H1 (cell line): ENCODE measurements at regions not wholly inside any gene's neighbourhood (a gene's known extent, or its start where the extent isn't known, plus 50 kb on each side); places are given as distances from the start of the nearest gene placed in this dataset.

Source experiments
- CTCF ChIA-PET: fragments of 300-600 bp; sonication (Branson Sonifier 250); formaldehyde crosslinking; loops from one replicate; lab custom pipeline; 2021; ENCODE audit not compliant: partially characterized antibody; lab: Charles Lee
- POLR2A ChIA-PET: fragments of 300-600 bp; sonication (Branson Sonifier 250); formaldehyde crosslinking; loops from one replicate; lab custom pipeline; 2021; ENCODE audit warnings: inconsistent platforms; ENCODE audit not compliant: partially characterized antibody; lab: Charles Lee
- DNase-seq, 2 experiments: peaks; one replicate each; pipeline versions ENCODE4 v3.0.0 to v3.0.0-alpha.2; 2010 to 2022; ENCODE audit warnings: low spot score in 2 of 2, low read depth in 1 of 2, mixed read lengths in 1 of 2
- FAIRE-seq: peaks from 2 replicates; lab custom pipeline; 2011; peaks lifted over from hg19 to GRCh38; lab: Jason Lieb, UNC
- H2AFZ ChIP-seq: 2 replicates; pipeline ENCODE4 v1.8.1; 2012; ENCODE audit warnings: low read length, inconsistent platforms
- H2AK5ac ChIP-seq: 2 replicates; pipeline ENCODE4 v1.6.1; 2013; ENCODE audit warnings: low read depth, low read length
- H2BK120ac ChIP-seq: replicated peaks from 2 replicates; pipeline ENCODE3; 2013; ENCODE audit warnings: low read depth, low read length, inconsistent platforms
- H2BK12ac ChIP-seq: 2 replicates; pipeline ENCODE4 v1.6.1; 2013; ENCODE audit warnings: low read depth, low read length
- H2BK15ac ChIP-seq: 2 replicates; pipeline ENCODE4 v1.6.1; 2013; ENCODE audit warnings: low read length
- H2BK20ac ChIP-seq: 2 replicates; pipeline ENCODE4 v1.6.1; 2013; ENCODE audit warnings: low read length
- H2BK5ac ChIP-seq: 2 replicates; pipeline ENCODE4 v1.6.1; 2013; ENCODE audit warnings: low read depth, low read length
- H3K14ac ChIP-seq: 2 replicates; pipeline ENCODE4 v1.6.1; 2013; ENCODE audit warnings: inconsistent platforms; ENCODE audit not compliant: insufficient read length
- H3K18ac ChIP-seq: 2 replicates; pipeline ENCODE4 v1.6.1; 2013; ENCODE audit warnings: low read length; ENCODE audit errors: extremely low read depth
- H3K23ac ChIP-seq: 2 replicates; pipeline ENCODE4 v1.6.1; 2013; ENCODE audit warnings: inconsistent platforms; ENCODE audit not compliant: insufficient read length
- H3K23me2 ChIP-seq: 2 replicates; pipeline ENCODE4 v1.6.1; 2013; ENCODE audit warnings: low read depth, low read length
- H3K27ac ChIP-seq: 2 replicates; pipeline ENCODE4 v1.6.1; 2011; ENCODE audit warnings: low read depth, low read length, inconsistent platforms
- H3K27me3 ChIP-seq, 4 experiments: replicated peaks in 1 of 4; 1 replicate in 1 of 4; 2 replicates in 3 of 4; pipeline versions ENCODE4 v1.6.1 to v1.8.1; 2011 to 2013; ENCODE audit warnings: low read length in 3 of 4, mild to moderate bottlenecking in 3 of 4, inconsistent platforms in 2 of 4, mixed read lengths in 2 of 4, moderate library complexity in 1 of 4; ENCODE audit not compliant: control insufficient read depth in 3 of 4, insufficient read depth in 3 of 4; ENCODE audit errors: extremely low read depth in 1 of 4
- H3K36me3 ChIP-seq, 4 experiments: 2 replicates each; pipeline versions ENCODE4 v1.6.1 to v1.8.1; 2011 to 2013; ENCODE audit warnings: mild to moderate bottlenecking in 4 of 4, low read length in 3 of 4, moderate library complexity in 2 of 4, control low read depth in 1 of 4, inconsistent platforms in 1 of 4; ENCODE audit not compliant: insufficient read depth in 4 of 4, control insufficient read depth in 2 of 4
- H3K4ac ChIP-seq: replicated peaks from 2 replicates; pipeline ENCODE3; 2013; ENCODE audit warnings: low read length, low read depth, mixed read lengths, inconsistent platforms; ENCODE audit not compliant: insufficient read length
- H3K4me1 ChIP-seq, 4 experiments: replicated peaks in 1 of 4; 1 replicate in 1 of 4; 2 replicates in 3 of 4; pipeline versions ENCODE4 v1.6.1 to v1.8.1; 2011 to 2013; ENCODE audit warnings: low read length in 3 of 4, inconsistent platforms in 2 of 4, mixed read lengths in 1 of 4; ENCODE audit not compliant: insufficient read depth in 4 of 4, control insufficient read depth in 3 of 4
- H3K4me2 ChIP-seq, 2 experiments: 2 replicates each; pipeline versions ENCODE4 v1.6.1 to v1.8.1; 2011 to 2013; ENCODE audit warnings: low read depth in 2 of 2, low read length in 2 of 2, control low read depth in 1 of 2, inconsistent platforms in 1 of 2, mild to moderate bottlenecking in 1 of 2; ENCODE audit not compliant: insufficient read depth in 1 of 2
- H3K4me3 ChIP-seq, 4 experiments: fragments of 200-600, 300-600 bp in 1 of 4; sonication (generic), shearing (Covaris generic), sonication (Bioruptor Twin) in 1 of 4; 2 replicates each; pipeline versions ENCODE4 v1.5.1 to v1.8.1; 2011 to 2016; ENCODE audit warnings: low read length in 4 of 4, low read depth in 3 of 4, control low read depth in 2 of 4, inconsistent platforms in 2 of 4, mild to moderate bottlenecking in 2 of 4, mixed read lengths in 1 of 4, moderate library complexity in 1 of 4; ENCODE audit not compliant: insufficient read depth in 2 of 4; ENCODE audit errors: extremely low read depth in 1 of 4
- H3K56ac ChIP-seq: replicated peaks from 2 replicates; pipeline ENCODE3; 2013; ENCODE audit warnings: low read depth, mild to moderate bottlenecking, mixed read lengths, low read length, inconsistent platforms; ENCODE audit not compliant: insufficient read length
- H3K79me1 ChIP-seq: 2 replicates; pipeline ENCODE4 v1.6.1; 2013; ENCODE audit warnings: low read depth, low read length, control low read depth
- H3K79me2 ChIP-seq, 2 experiments: 2 replicates each; pipeline versions ENCODE4 v1.6.1 to v1.8.1; 2012 to 2013; ENCODE audit warnings: low read length in 2 of 2, mild to moderate bottlenecking in 2 of 2, inconsistent platforms in 1 of 2; ENCODE audit not compliant: insufficient read depth in 2 of 2, control insufficient read depth in 1 of 2
- H3K9ac ChIP-seq, 4 experiments: replicated peaks in 1 of 4; 1 replicate in 1 of 4; 2 replicates in 3 of 4; pipeline versions ENCODE4 v1.6.1 to v1.8.1; 2011 to 2013; ENCODE audit warnings: low read depth in 3 of 4, low read length in 3 of 4, control low read depth in 2 of 4, mild to moderate bottlenecking in 2 of 4, moderate library complexity in 2 of 4, inconsistent platforms in 1 of 4; ENCODE audit errors: extremely low read depth in 1 of 4
- H3K9me3 ChIP-seq, 2 experiments: 2 replicates each; pipeline versions ENCODE4 v1.6.1 to v1.8.1; 2012 to 2013; ENCODE audit warnings: mild to moderate bottlenecking in 2 of 2, moderate library complexity in 2 of 2, control low read depth in 1 of 2, inconsistent platforms in 1 of 2, low read depth in 1 of 2, low read length in 1 of 2, mixed read lengths in 1 of 2; ENCODE audit not compliant: insufficient read depth in 2 of 2
- H4K20me1 ChIP-seq, 2 experiments: replicated peaks in 1 of 2; 2 replicates each; pipeline versions ENCODE3 to v1.8.1; 2011 to 2013; ENCODE audit warnings: inconsistent platforms in 2 of 2, low read length in 2 of 2, mild to moderate bottlenecking in 1 of 2; ENCODE audit not compliant: insufficient read depth in 2 of 2, control insufficient read depth in 1 of 2
- H4K5ac ChIP-seq: 2 replicates; pipeline ENCODE4 v1.6.1; 2013; ENCODE audit warnings: low read length, low read depth, mixed read lengths, inconsistent platforms; ENCODE audit not compliant: insufficient read length
- H4K8ac ChIP-seq: 2 replicates; pipeline ENCODE4 v1.8.0; 2013; ENCODE audit warnings: mild to moderate bottlenecking, moderate library complexity, low read length, inconsistent platforms; ENCODE audit not compliant: insufficient read depth; ENCODE audit errors: extremely low read depth
- H4K91ac ChIP-seq: replicated peaks from 2 replicates; pipeline ENCODE3; 2013; ENCODE audit warnings: low read length, mixed read lengths, inconsistent platforms; ENCODE audit not compliant: insufficient read length
- ATF3 ChIP-seq: IDR thresholded peaks from 2 replicates; pipeline ENCODE4 v1.6.1; 2011; ENCODE audit warnings: low read depth, mild to moderate bottlenecking, low read length; ENCODE audit not compliant: insufficient read depth
- USF2 ChIP-seq: IDR thresholded peaks from 2 replicates; pipeline ENCODE4 v1.6.1; 2011; ENCODE audit warnings: low read length, improper control_type of control experiment
- WGBS, 2 experiments: shearing (Covaris generic) in 1 of 2; methylation state at CpG; one replicate each; pipeline versions ENCODE4 v1.1.6 to v1.1.7; 2013 to 2015; ENCODE audit warnings: low lambda C conversion rate in 2 of 2, mixed read lengths in 2 of 2, inconsistent platforms in 1 of 2, low coverage in 1 of 2, missing lambda C conversion rate in 1 of 2; ENCODE audit not compliant: insufficient replicate concordance in 2 of 2, insufficient coverage in 1 of 2, insufficient read length in 1 of 2; ENCODE audit errors: extremely low coverage in 1 of 2, missing lambda C conversion rate in 1 of 2; 5-methylcytosine and 5-hydroxymethylcytosine counted together

GRCh38 chr18:64399566-64399965 is 250.7 kb upstream of the LINC00305 start:
- no peak overlapping the region for H3K27ac ChIP-seq
- H2BK12ac ChIP-seq: no peak overlapping the region
- no peak overlapping the region for H3K4me3 ChIP-seq
- H3K4me2 ChIP-seq: no peak overlapping the region
- no peak overlapping the region for H4K91ac ChIP-seq
- no peak overlapping the region for H2BK15ac ChIP-seq
- no peak overlapping the region for H4K5ac ChIP-seq
- no peak overlapping the region for H2BK120ac ChIP-seq
- H3K36me3 ChIP-seq: no peaks in the 10 kb centered on the region
- no peak overlapping the region for H3K4ac ChIP-seq
- H3K18ac ChIP-seq: no peak overlapping the region
- CTCF ChIA-PET: interaction anchor here (3.8 kb wide), 1 partner anchor 11 kb away, joined by 19 read pairs; no protein-coding TSS in a partner anchor
- no peaks in the 10 kb centered on the region for H3K23me2 ChIP-seq
- H3K14ac ChIP-seq: no peak overlapping the region
- POLR2A ChIA-PET: no interaction called here
- H3K23ac ChIP-seq: no peak overlapping the region
- WGBS, 2 experiments: 81% methylated on average over 3 of the region's 3 CpGs; no CpG with 5 or more reads in 1 of the 2 experiments
- no peak overlapping the region for H2AFZ ChIP-seq
- no peak for FAIRE-seq
- H2BK20ac ChIP-seq: no peak overlapping the region
- H3K79me1 ChIP-seq: no peaks in the 10 kb centered on the region
- no peak overlapping the region for H4K8ac ChIP-seq
- H3K4me1 ChIP-seq: 0 out of 7 replicates have a peak, but pooled peaks cover 0 to 3% (median 0%) of the 10 kb centered on the region in 4 experiments
- no peak for TF ChIP-seq ATF3
- no peak for TF ChIP-seq USF2
- TF ChIP-seq, all 59 proteins: peak for 0
- Histone ChIP-seq H2BK5ac (no peak overlapping the region), H3K79me2 (no peaks in the 10 kb centered on the region), H3K27me3 (no peaks in the 10 kb centered on the region), H3K9me3 (no peaks in the 10 kb centered on the region), H2AK5ac (no peak overlapping the region), H4K20me1 (no peaks in the 10 kb centered on the region), H3K56ac (no peak overlapping the region), H3K9ac (no peak overlapping the region)
- DNase-seq: no peak
